ELR (cell line): ENCODE measurements at regions not wholly inside any gene's neighbourhood (a gene's known extent, or its start where the extent isn't known, plus 50 kb on each side); places are given as distances from the start of the nearest gene placed in this dataset.

Experiments used
- DNase-seq: peaks from one replicate; pipeline ENCODE4 v3.0.0-alpha.2; 2015; ENCODE audit warnings: low read depth

DNA sequence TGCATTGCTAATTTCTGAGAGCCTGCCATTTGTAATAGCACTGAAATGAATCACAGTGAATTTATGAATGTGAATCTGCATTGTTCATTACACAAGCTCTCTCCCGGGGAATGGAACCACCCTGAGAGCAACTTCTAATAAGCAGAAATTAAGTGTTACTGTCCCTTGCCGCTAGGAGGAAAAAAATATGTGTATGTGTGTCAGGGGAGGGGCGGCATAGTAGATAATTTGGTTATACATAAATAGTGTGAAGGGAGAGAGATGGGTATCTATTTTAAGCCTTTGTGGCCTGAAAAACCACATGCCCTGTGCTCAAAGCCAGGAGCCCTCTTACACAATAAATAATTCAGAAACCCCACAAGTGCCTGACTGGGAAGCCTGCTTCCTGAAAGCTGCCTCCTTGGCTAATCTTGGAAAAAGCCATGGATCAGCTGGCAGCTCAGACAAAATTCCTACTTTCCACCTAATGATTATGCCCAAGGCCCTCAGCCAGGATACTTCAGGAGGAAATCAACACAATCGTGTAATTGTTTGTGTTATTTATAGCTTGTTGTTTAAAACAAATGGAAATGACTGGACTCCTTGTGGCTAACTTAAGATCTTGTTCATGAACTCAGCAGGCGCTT, 366.2 kb upstream of the KITLG start:
- DNase-seq: peak; percentile 78

DNA sequence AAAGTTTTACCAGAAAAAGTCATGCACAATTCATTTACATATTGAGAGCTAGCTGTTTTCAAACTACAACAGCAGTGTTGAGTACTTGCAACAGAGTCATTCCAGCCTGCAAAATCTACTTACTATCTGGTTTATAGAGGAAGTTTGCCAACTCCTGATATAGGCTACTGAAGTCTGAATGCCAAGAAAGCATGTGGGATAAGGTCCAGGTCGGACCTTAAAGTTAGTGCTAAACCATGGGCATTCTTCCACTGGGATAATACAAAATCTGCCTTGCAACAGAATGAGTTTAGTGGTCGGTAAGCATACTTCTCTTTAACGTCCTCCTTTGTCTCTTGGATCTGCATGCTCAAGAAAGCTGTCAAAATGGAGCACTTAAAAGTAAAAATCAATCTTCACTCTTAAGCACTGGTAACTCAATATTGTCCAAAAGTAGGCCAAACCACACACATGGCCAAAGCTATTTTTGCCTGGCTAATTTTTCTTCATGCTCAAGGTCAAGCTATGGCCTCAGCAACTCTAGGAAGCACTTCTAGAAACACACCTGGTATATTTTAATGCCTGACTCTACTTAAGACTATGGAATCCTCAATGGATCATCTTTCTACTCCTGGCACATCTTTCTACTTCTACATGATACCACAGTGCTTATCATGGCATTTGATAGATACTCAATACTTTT, 364.9 kb upstream of the KITLG start:
- no peak for DNase-seq

- DNase-seq: peak; percentile 87
Measured at GRCh38 chr12:88944397-88944796, 364.1 kb upstream of the KITLG start.

DNA sequence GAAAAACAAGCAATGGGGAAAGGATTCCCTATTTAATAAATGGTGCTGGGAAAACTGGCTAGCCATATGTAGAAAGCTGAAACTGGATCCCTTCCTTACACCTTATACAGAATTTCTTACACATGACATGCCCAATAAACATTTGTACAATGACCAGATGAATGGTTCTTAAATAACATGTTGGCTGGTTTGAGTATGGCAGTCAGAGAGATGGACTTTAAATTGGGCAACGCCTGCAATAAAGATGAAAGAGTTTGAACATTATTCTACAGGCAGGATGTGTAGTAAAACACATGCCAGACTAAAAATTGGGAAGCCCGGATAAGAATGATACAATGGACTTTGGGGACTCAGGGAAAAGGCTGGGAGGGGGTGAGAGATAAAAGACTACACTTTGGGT, 360.6 kb upstream of the KITLG start:
- no peak for DNase-seq

- peak; percentile 34 for DNase-seq
Measured at GRCh38 chr12:88935856-88936255, 355.6 kb upstream of the KITLG start.

GRCh38 chr12:88934163-88934747, 354.0 kb upstream of the KITLG start:
- peak; percentile 72 for DNase-seq

GRCh38 chr12:88932457-88932856, 352.2 kb upstream of the KITLG start:
- DNase-seq: no peak

DNA sequence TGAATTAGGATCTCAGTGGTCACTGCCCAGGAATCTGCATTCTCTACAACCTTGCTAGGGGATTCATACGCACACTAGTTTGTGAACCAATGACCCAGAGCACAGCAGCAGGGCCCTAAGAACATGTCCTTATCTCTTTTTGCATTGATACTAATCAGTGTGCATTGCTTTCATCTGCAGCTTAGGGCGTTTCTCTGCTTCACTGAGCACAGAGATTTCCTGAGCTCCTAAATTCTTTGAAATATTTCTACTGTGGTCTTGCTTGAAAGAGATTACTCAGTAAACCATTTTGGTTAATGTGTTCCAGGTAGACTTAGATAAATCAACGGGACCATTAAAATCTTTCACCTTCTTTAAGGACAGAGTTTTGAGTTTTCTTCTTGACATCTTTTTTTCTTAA, 351.3 kb upstream of the KITLG start:
- DNase-seq: no peak

DNA sequence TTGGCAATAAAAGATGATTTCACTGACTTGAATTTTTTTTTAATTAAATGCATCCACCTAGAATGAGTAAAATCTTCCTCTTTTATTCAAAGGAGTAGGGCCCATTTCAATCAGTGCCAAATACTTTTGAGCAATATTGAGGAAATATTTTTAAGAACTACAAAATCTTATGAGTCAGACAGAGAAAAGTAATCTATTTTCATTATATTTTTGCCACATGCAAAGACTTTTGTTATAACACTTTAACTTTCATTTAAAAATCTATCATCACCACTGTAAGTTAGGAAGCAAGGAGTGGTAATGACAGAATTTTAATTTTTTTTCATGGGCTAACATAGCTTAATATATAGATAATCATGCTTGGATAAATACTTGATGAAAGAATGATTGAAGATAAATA, 345.2 kb upstream of the KITLG start:
- no peak for DNase-seq

DNA sequence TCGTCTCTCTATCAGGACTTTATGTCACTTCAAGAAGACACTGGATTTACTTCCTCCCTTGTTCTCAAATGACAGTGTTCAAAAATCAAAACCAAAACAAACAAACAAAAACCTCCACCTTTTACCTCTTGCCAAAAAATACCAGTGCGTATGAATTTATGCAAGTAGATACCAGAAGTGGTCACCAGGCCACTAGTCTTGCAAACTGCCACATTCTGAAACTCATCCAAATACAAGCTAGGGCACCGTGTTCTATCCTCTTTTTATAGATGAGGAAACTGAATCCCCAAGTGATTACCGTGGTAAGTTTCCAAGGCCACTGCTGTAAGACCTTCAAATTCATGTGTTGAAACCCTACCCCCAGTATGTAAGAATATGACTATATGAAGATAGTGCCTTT, 343.9 kb upstream of the KITLG start:
- no peak for DNase-seq

DNA sequence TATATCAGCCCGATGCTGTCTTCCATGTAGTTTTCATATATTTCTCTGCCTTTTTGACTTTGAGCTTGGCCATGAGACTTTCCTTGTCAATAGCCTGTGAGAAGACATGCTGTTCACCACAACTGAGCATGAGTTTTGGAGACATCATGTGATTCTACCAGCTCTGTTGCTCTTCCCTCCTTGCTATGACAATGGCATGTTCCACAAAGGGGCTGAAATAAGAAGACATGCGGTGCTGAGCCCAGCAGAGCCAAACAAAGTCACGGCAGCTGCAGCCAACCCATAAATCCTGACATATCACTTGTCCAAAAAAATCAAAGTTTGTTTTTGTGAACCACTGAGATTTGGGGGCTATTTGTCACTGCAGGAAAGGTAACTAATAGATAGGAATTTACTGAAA, 343.4 kb upstream of the KITLG start:
- no peak for DNase-seq

GRCh38 chr12:88922816-88923215, 342.5 kb upstream of the KITLG start:
- DNase-seq: peak; percentile 64

DNA sequence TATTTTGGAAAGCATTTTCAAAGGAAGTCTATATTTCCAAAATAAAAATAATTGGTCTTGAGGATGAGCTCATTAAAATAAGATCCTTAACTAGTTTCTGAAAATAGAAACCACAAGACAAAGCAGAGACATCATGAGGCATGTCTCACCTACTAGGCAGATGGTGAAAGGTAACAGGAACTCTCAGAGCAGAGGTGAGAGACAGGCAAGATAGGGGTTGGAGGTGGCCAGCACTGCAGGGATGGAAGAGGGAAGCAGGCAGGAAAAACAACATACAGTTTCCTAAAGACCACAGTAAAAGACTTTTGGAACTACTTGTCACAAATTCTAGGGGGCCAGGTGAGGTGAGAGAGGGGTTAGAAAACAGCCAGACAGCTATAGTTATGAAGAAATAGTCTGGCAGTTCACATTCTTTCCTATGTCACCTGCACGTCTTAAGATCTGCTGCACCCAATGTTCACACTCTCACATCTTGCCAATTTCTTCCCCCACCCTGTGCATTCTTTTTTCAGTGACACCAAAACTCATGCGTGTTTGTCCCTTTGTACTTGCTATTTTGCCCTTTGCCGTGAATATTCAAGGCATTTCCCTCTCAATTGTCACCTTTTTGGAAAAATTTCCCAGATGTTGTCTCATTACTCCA, 341.7 kb upstream of the KITLG start:
- DNase-seq: no peak

DNA sequence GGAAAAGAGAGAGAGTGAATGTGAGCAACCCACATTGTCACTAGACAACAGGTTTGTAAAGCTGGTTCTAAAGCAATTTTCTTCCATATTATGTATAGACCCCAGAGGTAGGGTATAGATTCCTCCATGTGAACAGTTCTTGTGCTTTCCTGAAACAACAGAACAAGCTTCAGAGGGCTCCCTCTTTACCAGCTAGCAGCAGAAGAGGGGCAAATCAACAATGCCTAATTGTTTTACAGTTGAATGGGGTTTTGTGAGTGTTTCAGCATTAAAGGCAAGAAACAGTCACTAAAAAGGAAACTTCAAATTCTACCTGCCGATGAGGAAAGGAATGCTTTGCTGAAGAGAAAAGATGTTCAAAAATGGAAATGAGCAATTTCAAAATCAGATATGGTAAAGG, 341.2 kb upstream of the KITLG start:
- DNase-seq: no peak

DNA sequence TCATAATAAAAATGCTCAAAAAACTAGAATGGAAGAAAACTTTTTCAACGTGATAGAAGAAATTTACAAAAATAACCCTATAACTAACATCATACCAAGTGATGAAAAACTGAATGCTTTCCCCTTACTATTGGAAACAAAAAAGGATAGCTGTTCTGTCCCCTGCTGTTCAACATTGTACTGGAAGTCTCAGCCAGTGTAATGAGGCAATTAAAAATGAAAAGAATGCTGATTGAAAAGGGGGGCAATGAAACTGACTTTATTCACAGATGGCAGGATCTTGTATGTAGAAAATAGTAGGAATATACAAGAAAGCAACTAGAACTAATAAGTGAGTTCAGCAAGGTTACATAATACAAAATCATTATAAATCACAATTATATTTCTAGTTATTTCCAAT, 337.9 kb upstream of the KITLG start:
- no peak for DNase-seq

DNA sequence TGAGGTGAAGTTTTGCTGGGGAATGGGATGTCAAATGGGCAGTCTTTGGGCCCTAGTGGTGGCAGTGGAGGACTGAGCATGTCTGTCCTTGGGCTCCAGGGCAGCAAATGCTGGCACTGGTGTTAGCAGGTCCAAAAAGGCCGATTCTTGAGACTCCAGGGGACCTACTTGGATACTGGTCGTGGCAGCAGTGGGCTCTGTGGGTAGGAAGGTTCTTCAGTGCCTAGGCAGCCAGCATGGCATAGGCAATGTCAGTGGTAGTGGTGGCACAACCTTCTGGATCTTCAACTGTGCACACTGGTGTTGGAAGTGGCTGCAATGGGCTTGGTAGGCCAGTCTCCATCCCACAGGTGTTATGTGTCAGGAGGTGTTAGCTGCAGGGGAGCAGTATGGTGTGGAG, 334.7 kb upstream of the KITLG start:
- DNase-seq: no peak

DNA sequence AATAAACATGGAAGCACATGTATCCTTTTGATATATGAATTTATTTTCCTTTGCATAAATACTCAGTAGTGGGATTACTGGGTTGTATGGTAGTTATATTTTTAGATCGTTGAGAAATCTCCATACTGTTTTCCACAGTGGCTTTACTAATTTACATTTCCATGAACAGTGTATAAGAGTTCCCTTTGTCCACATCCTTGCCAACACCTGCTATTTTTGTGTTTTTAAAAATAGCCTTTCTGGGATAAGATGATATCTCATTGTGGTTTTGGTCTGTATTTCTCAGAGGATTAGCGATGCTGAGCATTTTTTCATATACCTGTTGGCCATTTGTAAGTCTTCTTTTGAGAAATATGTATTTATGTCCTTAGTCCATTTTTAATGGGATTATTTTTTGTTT, 329.2 kb upstream of the KITLG start:
- no peak for DNase-seq

DNA sequence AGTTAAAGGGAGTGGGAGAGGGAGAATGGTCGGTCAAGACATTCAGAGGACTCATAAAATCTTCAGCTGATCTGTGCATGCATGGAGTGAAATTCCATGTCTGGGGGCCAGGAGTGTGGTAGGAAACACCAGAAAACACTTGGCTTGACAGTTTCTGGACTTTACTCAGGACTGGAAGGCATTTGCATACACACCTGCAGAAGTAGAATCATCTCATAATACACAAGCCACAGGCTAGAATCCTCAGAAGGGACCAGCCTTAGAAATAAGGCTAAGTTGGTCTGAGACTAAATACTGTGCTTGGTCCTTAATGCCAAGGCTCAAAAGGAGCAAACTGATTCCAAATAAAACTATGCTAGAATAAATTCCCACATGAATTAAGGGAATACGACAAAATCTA, 328.1 kb upstream of the KITLG start:
- no peak for DNase-seq

DNA sequence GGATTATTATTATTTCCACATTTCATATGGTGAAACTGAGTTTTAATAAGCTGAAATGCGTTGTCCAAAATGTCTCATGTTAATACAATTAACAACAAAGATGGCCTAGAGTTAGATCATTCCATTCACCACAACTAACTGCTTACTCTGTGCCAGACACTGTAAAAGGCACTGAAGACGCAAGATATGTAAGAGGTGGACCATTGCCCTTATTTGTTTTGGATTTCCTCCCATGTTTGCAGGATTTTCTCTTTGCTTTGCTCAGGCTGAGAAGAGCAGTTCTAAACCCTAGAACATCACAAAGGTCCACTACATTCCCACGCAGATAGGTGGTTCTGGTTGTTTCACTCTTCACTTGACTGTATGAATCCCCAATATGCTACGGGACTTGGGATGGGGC, 324.4 kb upstream of the KITLG start:
- no peak for DNase-seq

DNA sequence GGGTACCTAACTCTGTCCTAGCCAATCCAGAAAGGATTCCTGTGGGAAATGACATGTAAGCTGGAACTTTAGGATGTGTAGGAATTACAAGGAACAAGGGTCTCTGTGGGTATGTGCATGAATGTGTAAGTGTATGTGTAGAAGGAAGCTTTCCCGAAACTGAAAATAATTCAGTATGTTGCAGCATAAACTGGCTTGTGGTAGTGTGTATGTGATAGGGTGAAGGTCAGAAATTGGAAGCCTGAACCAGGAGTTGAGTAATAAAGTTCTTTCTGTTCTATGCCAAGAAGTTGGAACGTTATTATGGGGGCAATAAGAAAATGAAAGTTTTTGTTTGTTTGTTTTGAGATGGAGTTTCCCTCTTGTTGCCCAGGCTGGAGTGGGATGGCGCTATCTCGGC, 323.1 kb upstream of the KITLG start:
- no peak for DNase-seq

- DNase-seq: peak; percentile 14
Measured at GRCh38 chr12:88897723-88898122, 317.5 kb upstream of the KITLG start.

GRCh38 chr12:88896958-88897357, 316.7 kb upstream of the KITLG start:
- DNase-seq: peak; percentile 84

- peak; percentile 69 for DNase-seq
Measured at GRCh38 chr12:88895634-88896033, 315.4 kb upstream of the KITLG start.
